DOHH2 (cell line): ENCODE measurements at regions not wholly inside any gene's neighbourhood (a gene's known extent, or its start where the extent isn't known, plus 50 kb on each side); places are given as distances from the start of the nearest gene placed in this dataset.

ENCODE experiments used
- H3F3A ChIP-seq: fragments of 200-600 bp; sonication (generic), shearing (Covaris generic); 2 replicates; pipeline ENCODE4 v1.6.0; 2016; ENCODE audit warnings: antibody characterized with exemption, mild to moderate bottlenecking; ENCODE audit not compliant: control insufficient read depth, insufficient read depth
- H3K27ac ChIP-seq: fragments of 200-600 bp; sonication (generic); 2 replicates; pipeline ENCODE4 v1.5.1; 2014; ENCODE audit warnings: low read depth, mild to moderate bottlenecking, low read length, moderate library complexity
- H3K27me3 ChIP-seq: fragments of 200-600 bp; sonication (generic); 2 replicates; pipeline ENCODE4 v1.6.1; 2014; ENCODE audit warnings: mild to moderate bottlenecking, low read length, mixed read lengths; ENCODE audit not compliant: control insufficient read depth
- H3K36me3 ChIP-seq: fragments of 200-600 bp; sonication (generic); 2 replicates; pipeline ENCODE4 v1.6.1; 2014; ENCODE audit warnings: mild to moderate bottlenecking, low read length, moderate library complexity, mixed read lengths; ENCODE audit not compliant: control insufficient read depth
- H3K4me1 ChIP-seq: fragments of 200-600 bp; sonication (generic); 2 replicates; pipeline ENCODE4 v1.6.1; 2014; ENCODE audit warnings: mild to moderate bottlenecking, low read length, mixed read lengths; ENCODE audit not compliant: control insufficient read depth
- H3K4me2 ChIP-seq: fragments of 200-600 bp; sonication (generic); 2 replicates; pipeline ENCODE4 v1.6.0; 2014; ENCODE audit warnings: mild to moderate bottlenecking, low read length, moderate library complexity
- H3K4me3 ChIP-seq: fragments of 200-600 bp; sonication (generic); 2 replicates; pipeline ENCODE4 v1.5.1; 2014; ENCODE audit warnings: mild to moderate bottlenecking, low read length, mixed read lengths
- H3K79me2 ChIP-seq: fragments of 200-600 bp; sonication (generic); 2 replicates; pipeline ENCODE4 v1.6.1; 2014; ENCODE audit warnings: mild to moderate bottlenecking, low read length, mixed read lengths; ENCODE audit not compliant: control insufficient read depth
- H3K9me2 ChIP-seq: fragments of 200-600 bp; sonication (generic); replicated peaks from 2 replicates; pipeline ENCODE4 v1.6.1; 2014; ENCODE audit warnings: mild to moderate bottlenecking, low read length, mixed read lengths; ENCODE audit not compliant: control insufficient read depth
- H3K9me3 ChIP-seq: fragments of 200-600 bp; sonication (generic); 2 replicates; pipeline ENCODE4 v1.6.1; 2014; ENCODE audit warnings: antibody characterized with exemption, low read length, mixed read lengths; ENCODE audit not compliant: control insufficient read depth, insufficient read depth
- H4K20me1 ChIP-seq: fragments of 200-600 bp; sonication (generic); 2 replicates; pipeline ENCODE4 v1.6.0; 2014; ENCODE audit warnings: low read depth, mild to moderate bottlenecking, antibody characterized with exemption, low read length, moderate library complexity; ENCODE audit not compliant: control insufficient read depth, insufficient read depth
- CTCF ChIP-seq: fragments of 200-600 bp; sonication (generic); IDR thresholded peaks from one replicate; pipeline ENCODE4 v1.5.1; 2014; ENCODE audit warnings: antibody characterized with exemption, mild to moderate bottlenecking, low read depth, low read length; ENCODE audit not compliant: poor library complexity, severe bottlenecking
- EZH2phosphoT487 ChIP-seq: fragments of 200-600 bp; sonication (generic); IDR thresholded peaks from 2 replicates; pipeline ENCODE4 v1.6.1; 2017; ENCODE audit warnings: borderline replicate concordance, mild to moderate bottlenecking, antibody characterized with exemption, low read length, moderate library complexity, mixed read lengths

- H3K9me2 ChIP-seq, result no peaks in the 10 kb centered on the region
- no peaks in the 10 kb centered on the region for H3F3A ChIP-seq
- no peak overlapping the region for H3K27ac ChIP-seq
- no peaks in the 10 kb centered on the region for H4K20me1 ChIP-seq
- no peaks in the 10 kb centered on the region for H3K9me3 ChIP-seq
- H3K4me3 ChIP-seq, result no peak overlapping the region
- peaks cover 3% of the 10 kb centered on the region; the same call in 1 of the 2 replicates for H3K4me1 ChIP-seq
- no peak for TF ChIP-seq CTCF
- TF ChIP-seq EZH2phosphoT487, result no peak
- no peaks in the 10 kb centered on the region for H3K27me3 ChIP-seq
- H3K36me3 ChIP-seq, result no peaks in the 10 kb centered on the region
- no peak overlapping the region for H3K4me2 ChIP-seq
- no peaks in the 10 kb centered on the region for H3K79me2 ChIP-seq
These were observed 176.8 kb upstream of the RHOBTB1 start for GRCh38 chr10:61120805-61121204.

- Histone ChIP-seq H3K4me2 (no peak overlapping the region), H3K27me3 (no peaks in the 10 kb centered on the region), H3K79me2 (no peaks in the 10 kb centered on the region), H3K4me1 (no peaks in the 10 kb centered on the region), H3K4me3 (no peak overlapping the region), H3K9me3 (no peaks in the 10 kb centered on the region), H3F3A (no peaks in the 10 kb centered on the region), H4K20me1 (no peaks in the 10 kb centered on the region), H3K27ac (no peak overlapping the region), H3K9me2 (no peaks in the 10 kb centered on the region), H3K36me3 (no peaks in the 10 kb centered on the region)
- no peak for TF ChIP-seq EZH2phosphoT487
- TF ChIP-seq CTCF, result no peak
These were observed 175.6 kb upstream of the RHOBTB1 start for GRCh38 chr10:61119573-61119972.

- Histone ChIP-seq H3K27ac (no peak overlapping the region), H3K79me2 (no peaks in the 10 kb centered on the region), H3K36me3 (no peaks in the 10 kb centered on the region), H3K4me3 (no peak overlapping the region), H4K20me1 (no peaks in the 10 kb centered on the region), H3K4me1 (no peaks in the 10 kb centered on the region), H3F3A (no peaks in the 10 kb centered on the region), H3K27me3 (no peaks in the 10 kb centered on the region), H3K9me3 (no peaks in the 10 kb centered on the region), H3K4me2 (no peak overlapping the region), H3K9me2 (no peaks in the 10 kb centered on the region)
- TF ChIP-seq EZH2phosphoT487, result no peak
- no peak for TF ChIP-seq CTCF
These were observed 171.9 kb upstream of the RHOBTB1 start for GRCh38 chr10:61115897-61116296.

- Histone ChIP-seq H3K27ac (no peak overlapping the region), H3K4me3 (no peak overlapping the region), H4K20me1 (no peaks in the 10 kb centered on the region), H3K36me3 (no peaks in the 10 kb centered on the region), H3K79me2 (no peaks in the 10 kb centered on the region), H3K4me1 (no peaks in the 10 kb centered on the region), H3K9me3 (no peaks in the 10 kb centered on the region), H3K9me2 (no peaks in the 10 kb centered on the region), H3F3A (no peaks in the 10 kb centered on the region), H3K4me2 (no peak overlapping the region), H3K27me3 (no peaks in the 10 kb centered on the region)
- TF ChIP-seq EZH2phosphoT487 (no peak), CTCF (no peak)
These were observed 168.8 kb upstream of the RHOBTB1 start for GRCh38 chr10:61112771-61113170.
